ENCODE measurements at regions not wholly inside any gene's neighbourhood (a gene's known extent, or its start where the extent isn't known, plus 50 kb on each side); places are given as distances from the start of the nearest gene placed in this dataset.
"Not testable (repeated sequence)": the region's sequence is repeated elsewhere in the genome, so short reads cannot be mapped to it uniquely, and the experiment has no call there.

- H3K36me3 ChIP-seq; DNase-seq (ENCODE audit: low read depth in 1 of 2, low spot score in 2 of 2); H3K4me1 ChIP-seq (replicated peaks); H3K27ac ChIP-seq; H3K9me3 ChIP-seq (replicated peaks); H3K4me3 ChIP-seq; H3K27me3 ChIP-seq (replicated peaks): not testable (repeated sequence)
Measured at GRCh38 chr18:4753151-4753550, 298.0 kb upstream of the DLGAP1 start.

- H3K4me3 ChIP-seq, result no peak overlapping the region
- DNase-seq (ENCODE audit: low read depth in 1 of 2, low spot score in 2 of 2), result no peak
- H3K27me3 ChIP-seq (replicated peaks), result no peaks in the 10 kb centered on the region
- H3K36me3 ChIP-seq, result no peaks in the 10 kb centered on the region
- H3K4me1 ChIP-seq (replicated peaks), result no peaks in the 10 kb centered on the region
- H3K27ac ChIP-seq, result no peak overlapping the region
- H3K9me3 ChIP-seq (replicated peaks), result no peaks in the 10 kb centered on the region; the same call in 1 of the 2 replicates
Measured at GRCh38 chr18:4751523-4751922, 296.4 kb upstream of the DLGAP1 start.

GRCh38 chr18:4750393-4751346 lies 295.6 kb upstream of the DLGAP1 start:
- Histone ChIP-seq H3K4me1 (replicated peaks) (no peaks in the 10 kb centered on the region), H3K27ac (no peak overlapping the region), H3K9me3 (replicated peaks) (peaks cover 3% of the 10 kb centered on the region; the same call in 1 of the 2 replicates), H3K36me3 (no peaks in the 10 kb centered on the region), H3K4me3 (no peak overlapping the region), H3K27me3 (replicated peaks) (no peaks in the 10 kb centered on the region)
- DNase-seq (ENCODE audit: low read depth in 1 of 2, low spot score in 2 of 2), result no peak

- no peak overlapping the region for H3K4me3 ChIP-seq
- no peaks in the 10 kb centered on the region for H3K36me3 ChIP-seq
- DNase-seq (ENCODE audit: low read depth in 1 of 2, low spot score in 2 of 2), result no peak
- H3K27me3 ChIP-seq (replicated peaks), result no peaks in the 10 kb centered on the region
- 0 out of 2 replicates have a peak, but pooled peaks cover 3% of the 10 kb centered on the region for H3K9me3 ChIP-seq (replicated peaks)
- no peak overlapping the region for H3K27ac ChIP-seq
- H3K4me1 ChIP-seq (replicated peaks), result no peaks in the 10 kb centered on the region
Measured at GRCh38 chr18:4748975-4749374, 293.9 kb upstream of the DLGAP1 start.

- no peak for DNase-seq (ENCODE audit: low read depth in 1 of 2, low spot score in 2 of 2)
- Histone ChIP-seq H3K36me3 (no peaks in the 10 kb centered on the region), H3K4me3 (no peak overlapping the region), H3K27me3 (replicated peaks) (no peaks in the 10 kb centered on the region), H3K9me3 (replicated peaks) (no peaks in the 10 kb centered on the region), H3K4me1 (replicated peaks) (no peaks in the 10 kb centered on the region), H3K27ac (no peak overlapping the region)
Measured at GRCh38 chr18:4734903-4735302, 279.8 kb upstream of the DLGAP1 start.

- no peak overlapping the region for H3K27ac ChIP-seq
- no peak for DNase-seq (ENCODE audit: low read depth in 1 of 2, low spot score in 2 of 2)
- H3K9me3 ChIP-seq (replicated peaks), result no peaks in the 10 kb centered on the region
- H3K36me3 ChIP-seq, result no peaks in the 10 kb centered on the region
- no peaks in the 10 kb centered on the region for H3K4me1 ChIP-seq (replicated peaks)
- no peak overlapping the region for H3K4me3 ChIP-seq
- no peaks in the 10 kb centered on the region for H3K27me3 ChIP-seq (replicated peaks)
Measured at GRCh38 chr18:4734021-4734420, 278.9 kb upstream of the DLGAP1 start.

GRCh38 chr18:4721545-4721944 lies 266.4 kb upstream of the DLGAP1 start:
- no peak for DNase-seq (ENCODE audit: low read depth in 1 of 2, low spot score in 2 of 2)
- H3K36me3 ChIP-seq, result no peaks in the 10 kb centered on the region
- no peak overlapping the region for H3K27ac ChIP-seq
- H3K9me3 ChIP-seq (replicated peaks), result no peaks in the 10 kb centered on the region
- H3K4me3 ChIP-seq, result no peak overlapping the region
- no peaks in the 10 kb centered on the region for H3K4me1 ChIP-seq (replicated peaks)
- no peaks in the 10 kb centered on the region for H3K27me3 ChIP-seq (replicated peaks)

GRCh38 chr18:4720518-4720917 lies 265.4 kb upstream of the DLGAP1 start:
- Histone ChIP-seq H3K36me3 (no peaks in the 10 kb centered on the region), H3K4me3 (no peak overlapping the region), H3K27me3 (replicated peaks) (no peaks in the 10 kb centered on the region), H3K4me1 (replicated peaks) (no peaks in the 10 kb centered on the region), H3K9me3 (replicated peaks) (no peaks in the 10 kb centered on the region), H3K27ac (no peak overlapping the region)
- no peak for DNase-seq (ENCODE audit: low read depth in 1 of 2, low spot score in 2 of 2)

- H3K4me3 ChIP-seq, result no peak overlapping the region
- DNase-seq (ENCODE audit: low read depth in 1 of 2, low spot score in 2 of 2), result no peak
- H3K27me3 ChIP-seq (replicated peaks), result no peaks in the 10 kb centered on the region
- H3K27ac ChIP-seq, result no peak overlapping the region
- H3K9me3 ChIP-seq (replicated peaks), result 0 out of 2 replicates have a peak, but pooled peaks cover under 1% of the 10 kb centered on the region
- no peaks in the 10 kb centered on the region for H3K4me1 ChIP-seq (replicated peaks)
- no peaks in the 10 kb centered on the region for H3K36me3 ChIP-seq
Measured at GRCh38 chr18:4705894-4706293, 250.8 kb upstream of the DLGAP1 start.

GRCh38 chr18:4704781-4705180 lies 249.7 kb upstream of the DLGAP1 start:
- Histone ChIP-seq H3K4me1 (replicated peaks) (no peaks in the 10 kb centered on the region), H3K9me3 (replicated peaks) (0 out of 2 replicates have a peak, but pooled peaks cover 3% of the 10 kb centered on the region), H3K36me3 (no peaks in the 10 kb centered on the region), H3K27me3 (replicated peaks) (no peaks in the 10 kb centered on the region), H3K27ac (no peak overlapping the region), H3K4me3 (no peak overlapping the region)
- DNase-seq (ENCODE audit: low read depth in 1 of 2, low spot score in 2 of 2), result no peak

- Histone ChIP-seq H3K27ac (no peak overlapping the region), H3K27me3 (replicated peaks) (no peaks in the 10 kb centered on the region), H3K9me3 (replicated peaks) (no peaks in the 10 kb centered on the region), H3K4me1 (replicated peaks) (no peaks in the 10 kb centered on the region), H3K4me3 (no peak overlapping the region), H3K36me3 (no peaks in the 10 kb centered on the region)
- DNase-seq (ENCODE audit: low read depth in 1 of 2, low spot score in 2 of 2), result no peak
Measured at GRCh38 chr18:4691836-4692235, 236.7 kb upstream of the DLGAP1 start.

GRCh38 chr18:4678685-4679084 lies 223.6 kb upstream of the DLGAP1 start:
- H3K36me3 ChIP-seq; H3K9me3 ChIP-seq (replicated peaks); H3K4me1 ChIP-seq (replicated peaks); H3K27ac ChIP-seq; H3K4me3 ChIP-seq; DNase-seq (ENCODE audit: low read depth in 1 of 2, low spot score in 2 of 2); H3K27me3 ChIP-seq (replicated peaks): not testable (repeated sequence)

- no peaks in the 10 kb centered on the region for H3K4me1 ChIP-seq (replicated peaks)
- H3K36me3 ChIP-seq, result no peaks in the 10 kb centered on the region
- no peaks in the 10 kb centered on the region for H3K27me3 ChIP-seq (replicated peaks)
Measured at GRCh38 chr18:4677006-4677405, 221.9 kb upstream of the DLGAP1 start.

GRCh38 chr18:4672162-4672561 lies 217.1 kb upstream of the DLGAP1 start:
- Histone ChIP-seq H3K36me3 (no peaks in the 10 kb centered on the region), H3K9me3 (replicated peaks) (no peaks in the 10 kb centered on the region; the same call in 1 of the 2 replicates), H3K4me3 (no peak overlapping the region), H3K4me1 (replicated peaks) (no peaks in the 10 kb centered on the region), H3K27me3 (replicated peaks) (no peaks in the 10 kb centered on the region), H3K27ac (no peak overlapping the region)
- DNase-seq (ENCODE audit: low read depth in 1 of 2, low spot score in 2 of 2), result no peak

More at GRCh38 chr18:4677006-4677405, 221.9 kb upstream of the DLGAP1 start:
- H3K4me3 ChIP-seq, result no peak overlapping the region
- no peak for DNase-seq (ENCODE audit: low read depth in 1 of 2, low spot score in 2 of 2)
- no peaks in the 10 kb centered on the region for H3K9me3 ChIP-seq (replicated peaks)
- no peak overlapping the region for H3K27ac ChIP-seq
